ENCODE measurements at regions not wholly inside any gene's neighbourhood (a gene's known extent, or its start where the extent isn't known, plus 50 kb on each side); places are given as distances from the start of the nearest gene placed in this dataset.
"Not testable (repeated sequence)": the region's sequence is repeated elsewhere in the genome, so short reads cannot be mapped to it uniquely, and the experiment has no call there.

DNA sequence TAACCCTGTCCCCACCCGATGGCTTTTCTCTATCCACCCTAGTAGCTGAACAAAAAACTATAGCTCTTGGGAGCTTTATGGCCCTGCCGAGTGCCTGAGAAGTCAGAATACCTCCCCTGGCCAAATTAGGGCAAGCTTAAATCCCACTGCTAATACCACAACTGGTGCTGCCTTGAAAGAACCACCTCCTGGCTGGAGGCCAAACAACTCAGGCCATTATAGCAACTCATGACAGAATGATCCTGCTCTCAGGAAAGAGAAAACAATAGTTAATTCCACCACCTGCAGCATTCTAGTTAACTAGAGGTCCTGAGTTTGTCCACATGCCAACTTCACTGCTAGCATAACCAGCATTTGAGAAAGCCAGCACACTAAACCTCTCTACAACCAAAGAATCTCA is 123.2 kb downstream of the RTP4 start:
- peaks cover 17% of the 10 kb centered on the region for H3K27me3 Mint-ChIP-seq (ENCODE audit: low read depth)
- H3K9me3 Mint-ChIP-seq: peaks cover 0 to 2% of the 10 kb centered on the region in 2 donors
- H3K27ac Mint-ChIP-seq: no peak overlapping the region
- H3K4me1 Mint-ChIP-seq (ENCODE audit: low read depth): no peaks in the 10 kb centered on the region
- no peak for DNase-seq
- no peak for ATAC-seq (replicated peaks in 1 of 2)
- H3K36me3 Mint-ChIP-seq (ENCODE audit: insufficient read depth in 2 of 2): no peaks in the 10 kb centered on the region
- H3K4me3 Mint-ChIP-seq: no peak overlapping the region

DNA sequence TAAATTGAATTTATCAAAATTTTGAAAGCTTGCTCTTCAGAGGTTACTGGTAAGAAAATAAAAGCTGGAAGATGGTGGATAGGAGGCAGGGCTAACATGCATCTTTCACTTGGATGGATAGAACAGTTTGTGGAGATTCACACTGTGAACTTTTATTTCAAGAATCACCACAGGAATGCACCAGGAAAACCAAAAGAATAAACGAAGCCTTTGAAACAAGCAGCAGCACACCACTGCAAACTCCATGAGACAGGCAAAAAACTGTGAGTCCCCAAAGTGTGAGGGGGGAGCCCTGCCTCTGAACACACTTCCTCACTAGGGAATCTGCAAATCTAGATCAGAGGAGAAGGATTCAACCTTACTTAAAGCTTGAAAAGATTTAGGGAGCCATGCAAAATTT is 122.2 kb downstream of the RTP4 start:
- ATAC-seq (replicated peaks in 1 of 2): no peak
- no peak for DNase-seq
- Mint-ChIP-seq H3K9me3 (peaks cover 0 to 2% of the 10 kb centered on the region in 2 donors), H3K4me3 (no peak overlapping the region), H3K36me3 (ENCODE audit: insufficient read depth in 2 of 2) (no peaks in the 10 kb centered on the region), H3K4me1 (ENCODE audit: low read depth) (no peaks in the 10 kb centered on the region), H3K27me3 (ENCODE audit: low read depth) (peaks cover 22% of the 10 kb centered on the region), H3K27ac (no peak overlapping the region)

- no peak for ATAC-seq (replicated peaks in 1 of 2)
- DNase-seq: no peak
- no peaks in the 10 kb centered on the region for H3K36me3 Mint-ChIP-seq (ENCODE audit: insufficient read depth in 2 of 2)
- peaks cover 0 to 3% of the 10 kb centered on the region in 2 donors for H3K9me3 Mint-ChIP-seq
- peaks cover 19% of the 10 kb centered on the region for H3K27me3 Mint-ChIP-seq (ENCODE audit: low read depth)
- no peak overlapping the region for H3K4me3 Mint-ChIP-seq
- no peak overlapping the region for H3K27ac Mint-ChIP-seq
- no peaks in the 10 kb centered on the region for H3K4me1 Mint-ChIP-seq (ENCODE audit: low read depth)
Measured at GRCh38 chr3:187484547-187485295, 116.5 kb downstream of the RTP4 start.

DNA sequence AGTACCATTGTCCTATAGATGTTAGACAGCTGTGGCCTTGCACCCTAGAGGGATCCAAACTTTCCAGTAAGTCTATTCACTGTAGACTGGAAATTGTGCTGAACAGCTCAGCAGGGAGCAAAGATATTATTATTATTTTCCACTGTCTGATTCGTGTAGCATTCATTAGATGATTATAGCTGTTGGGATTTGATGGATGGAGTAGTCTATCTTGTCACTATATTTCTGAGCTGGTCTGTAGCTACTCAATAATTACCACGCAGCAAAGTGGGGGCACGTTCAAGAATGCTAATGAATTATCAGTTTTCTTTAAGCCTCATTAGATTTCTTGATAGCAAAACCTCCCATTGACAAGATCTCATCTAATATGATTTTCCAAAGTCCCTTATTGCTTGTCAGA is 113.2 kb downstream of the RTP4 start:
- peaks cover 22% of the 10 kb centered on the region for H3K27me3 Mint-ChIP-seq (ENCODE audit: low read depth)
- DNase-seq (no peak), ATAC-seq (replicated peaks in 1 of 2) (no peak)
- no peaks in the 10 kb centered on the region for H3K4me1 Mint-ChIP-seq (ENCODE audit: low read depth)
- H3K4me3 Mint-ChIP-seq: no peak overlapping the region
- H3K27ac Mint-ChIP-seq: no peak overlapping the region
- H3K9me3 Mint-ChIP-seq: peaks cover 1 to 5% of the 10 kb centered on the region in 2 donors
- H3K36me3 Mint-ChIP-seq (ENCODE audit: insufficient read depth in 2 of 2): peaks cover 2% of the 10 kb centered on the region in 2 donors

GRCh38 chr3:187475613-187476012 is 107.4 kb downstream of the RTP4 start:
- DNase-seq; H3K4me1 Mint-ChIP-seq (ENCODE audit: low read depth); ATAC-seq (replicated peaks in 1 of 2): not testable (repeated sequence)

GRCh38 chr3:187473778-187474406 is 105.7 kb downstream of the RTP4 start:
- Mint-ChIP-seq H3K4me1 (ENCODE audit: low read depth) (no peaks in the 10 kb centered on the region), H3K36me3 (ENCODE audit: insufficient read depth in 2 of 2) (peaks cover 6 to 9% of the 10 kb centered on the region in 2 donors), H3K4me3 (no peak overlapping the region), H3K9me3 (peaks cover 1 to 6% of the 10 kb centered on the region in 2 donors), H3K27ac (no peak overlapping the region), H3K27me3 (ENCODE audit: low read depth) (peaks cover 17% of the 10 kb centered on the region)
- ATAC-seq (replicated peaks in 1 of 2) (no peak), DNase-seq (no peak)

More at GRCh38 chr3:187475613-187476012, 107.4 kb downstream of the RTP4 start:
- H3K9me3 Mint-ChIP-seq; H3K27ac Mint-ChIP-seq; H3K4me3 Mint-ChIP-seq; H3K36me3 Mint-ChIP-seq (ENCODE audit: insufficient read depth in 2 of 2): not testable (repeated sequence)
- peaks cover 12% of the 10 kb centered on the region for H3K27me3 Mint-ChIP-seq (ENCODE audit: low read depth)

GRCh38 chr3:187466306-187466705 is 98.1 kb downstream of the RTP4 start:
- not testable (repeated sequence) for H3K36me3 Mint-ChIP-seq (ENCODE audit: insufficient read depth in 2 of 2); H3K27ac Mint-ChIP-seq; DNase-seq; H3K9me3 Mint-ChIP-seq; H3K4me1 Mint-ChIP-seq (ENCODE audit: low read depth); H3K4me3 Mint-ChIP-seq; ATAC-seq (replicated peaks in 1 of 2)
- peaks cover 50% of the 10 kb centered on the region for H3K27me3 Mint-ChIP-seq (ENCODE audit: low read depth)

DNA sequence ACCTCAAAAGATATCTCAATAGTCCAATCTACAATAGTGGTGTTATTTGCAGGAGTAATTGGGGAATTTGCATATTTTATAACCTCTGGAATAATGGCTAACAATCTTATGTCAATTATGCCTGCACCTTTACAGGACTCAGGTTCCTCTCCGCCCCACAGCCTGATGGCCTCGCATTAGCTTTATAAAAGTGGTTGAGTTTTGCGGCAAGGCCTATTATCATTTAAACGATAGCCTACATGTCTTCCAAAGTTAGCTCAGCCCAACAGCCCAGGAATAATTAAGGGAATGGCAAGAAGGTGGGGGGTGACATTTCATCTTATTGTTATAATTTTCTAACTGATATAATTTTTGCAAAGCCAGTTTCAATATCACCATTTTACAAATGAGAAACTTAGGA is 97.3 kb downstream of the RTP4 start:
- Mint-ChIP-seq H3K27me3 (ENCODE audit: low read depth) (peaks cover 44% of the 10 kb centered on the region), H3K27ac (no peak overlapping the region), H3K4me1 (ENCODE audit: low read depth) (no peaks in the 10 kb centered on the region), H3K36me3 (ENCODE audit: insufficient read depth in 2 of 2) (no peaks in the 10 kb centered on the region), H3K4me3 (no peak overlapping the region), H3K9me3 (no peaks in the 10 kb centered on the region)
- no peak for DNase-seq
- no peak for ATAC-seq (replicated peaks in 1 of 2)

DNA sequence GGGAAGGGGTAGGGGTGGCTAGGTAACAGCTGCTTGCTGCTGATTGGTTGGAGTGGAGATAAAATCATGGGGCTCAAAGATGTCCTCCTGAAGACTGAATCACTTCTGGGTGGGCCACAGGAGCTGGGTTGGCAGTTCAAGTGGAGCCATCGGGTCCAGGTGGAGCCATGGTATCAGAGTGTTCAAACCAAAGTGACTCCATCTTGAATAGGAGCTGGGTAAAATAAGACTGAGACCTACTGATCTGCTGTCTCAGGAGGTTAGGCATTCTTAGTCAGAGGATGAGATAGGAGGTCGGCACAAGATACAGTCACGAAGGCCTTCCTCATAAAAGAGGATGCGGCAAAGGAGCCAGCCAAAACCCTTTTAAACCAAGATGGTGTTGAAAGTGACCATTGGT is 96.5 kb downstream of the RTP4 start:
- Mint-ChIP-seq H3K9me3 (no peaks in the 10 kb centered on the region), H3K27ac (no peak overlapping the region), H3K4me1 (ENCODE audit: low read depth) (no peaks in the 10 kb centered on the region), H3K27me3 (ENCODE audit: low read depth) (peaks cover 36% of the 10 kb centered on the region), H3K36me3 (ENCODE audit: insufficient read depth in 2 of 2) (no peaks in the 10 kb centered on the region), H3K4me3 (no peak overlapping the region)
- DNase-seq: no peak
- no peak for ATAC-seq (replicated peaks in 1 of 2)

DNA sequence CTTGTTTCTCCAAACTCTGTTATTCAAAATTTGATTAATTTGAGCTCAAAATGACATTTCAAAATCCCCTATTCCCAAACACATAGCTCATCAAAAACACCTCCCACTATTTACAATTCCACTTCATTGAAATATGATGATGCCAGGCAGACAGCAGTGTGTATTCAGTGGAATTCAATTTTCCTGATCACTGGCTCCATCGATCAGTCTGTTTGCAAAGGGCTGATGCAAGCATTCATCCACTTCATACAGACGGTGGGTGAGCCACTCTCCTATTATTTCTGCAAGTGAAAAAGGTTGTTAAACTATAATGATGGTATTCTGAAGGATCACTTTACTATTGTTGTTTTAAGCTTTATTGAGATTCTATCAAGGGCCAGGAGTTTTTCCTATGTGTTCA is 90.7 kb downstream of the RTP4 start:
- Mint-ChIP-seq H3K27me3 (ENCODE audit: low read depth) (peaks cover 37% of the 10 kb centered on the region), H3K4me3 (no peak overlapping the region), H3K27ac (no peak overlapping the region), H3K4me1 (ENCODE audit: low read depth) (no peaks in the 10 kb centered on the region), H3K9me3 (no peaks in the 10 kb centered on the region), H3K36me3 (ENCODE audit: insufficient read depth in 2 of 2) (no peaks in the 10 kb centered on the region)
- ATAC-seq (replicated peaks in 1 of 2) (no peak), DNase-seq (no peak)

DNA sequence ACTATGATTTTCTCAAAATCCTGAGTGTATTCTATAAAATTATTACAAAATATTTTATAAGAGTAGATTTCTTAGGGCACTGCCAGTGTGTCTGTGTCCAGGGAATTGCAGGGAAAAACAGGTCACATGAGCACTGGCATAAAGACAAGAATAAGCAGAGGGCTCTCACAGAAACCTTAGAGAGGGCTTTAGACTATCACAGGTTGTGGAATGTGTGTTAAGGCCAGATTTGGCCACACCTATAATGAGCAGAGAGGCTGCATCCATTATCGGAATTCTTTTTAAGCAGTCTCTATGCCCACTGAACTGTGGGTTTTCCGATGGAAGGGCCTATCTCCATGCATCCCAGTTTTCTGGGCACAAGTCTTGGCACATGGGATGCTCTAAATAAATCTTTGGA is 90.2 kb downstream of the RTP4 start:
- Mint-ChIP-seq H3K4me3 (no peak overlapping the region), H3K27ac (no peak overlapping the region), H3K36me3 (ENCODE audit: insufficient read depth in 2 of 2) (no peaks in the 10 kb centered on the region), H3K4me1 (ENCODE audit: low read depth) (no peaks in the 10 kb centered on the region), H3K27me3 (ENCODE audit: low read depth) (peaks cover 32% of the 10 kb centered on the region), H3K9me3 (no peaks in the 10 kb centered on the region)
- DNase-seq (no peak), ATAC-seq (replicated peaks in 1 of 2) (no peak)

DNA sequence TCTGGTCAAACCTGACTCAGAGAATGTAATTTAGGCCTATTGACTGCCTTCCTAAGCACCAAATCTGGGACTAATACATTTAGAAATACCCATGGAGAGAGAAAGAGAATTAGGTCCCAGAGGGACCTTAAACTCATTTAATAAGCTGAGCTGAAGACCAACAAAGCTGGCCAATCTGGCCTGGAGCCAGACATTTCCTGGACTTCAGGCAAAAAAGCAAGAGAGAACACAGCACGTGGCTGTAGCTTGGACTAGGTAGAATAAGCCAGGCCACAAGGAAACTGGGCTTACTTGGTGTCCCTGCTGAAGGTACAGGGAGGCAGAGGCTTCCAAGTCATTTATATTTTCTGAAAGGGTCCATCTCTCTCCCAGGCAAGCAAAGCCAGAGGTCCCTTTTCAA is 88.1 kb downstream of the RTP4 start:
- H3K36me3 Mint-ChIP-seq (ENCODE audit: insufficient read depth in 2 of 2): no peaks in the 10 kb centered on the region
- H3K9me3 Mint-ChIP-seq: no peaks in the 10 kb centered on the region
- peaks cover 18% of the 10 kb centered on the region for H3K27me3 Mint-ChIP-seq (ENCODE audit: low read depth)
- no peak for ATAC-seq (replicated peaks in 1 of 2)
- no peaks in the 10 kb centered on the region for H3K4me1 Mint-ChIP-seq (ENCODE audit: low read depth)
- no peak for DNase-seq
- no peak overlapping the region for H3K4me3 Mint-ChIP-seq
- no peak overlapping the region for H3K27ac Mint-ChIP-seq

- no peaks in the 10 kb centered on the region for H3K9me3 Mint-ChIP-seq
- H3K4me1 Mint-ChIP-seq (ENCODE audit: low read depth): no peaks in the 10 kb centered on the region
- no peaks in the 10 kb centered on the region for H3K36me3 Mint-ChIP-seq (ENCODE audit: insufficient read depth in 2 of 2)
- DNase-seq (no peak), ATAC-seq (replicated peaks in 1 of 2) (no peak)
- no peak overlapping the region for H3K27ac Mint-ChIP-seq
- H3K27me3 Mint-ChIP-seq (ENCODE audit: low read depth): peaks cover 24% of the 10 kb centered on the region
- H3K4me3 Mint-ChIP-seq: no peak overlapping the region
Measured at GRCh38 chr3:187454085-187454815, 86.1 kb downstream of the RTP4 start.
